OCI-LY1 (cell line): ENCODE measurements at regions not wholly inside any gene's neighbourhood (a gene's known extent, or its start where the extent isn't known, plus 50 kb on each side); places are given as distances from the start of the nearest gene placed in this dataset.

ENCODE experiments used
- EZH2 ChIP-seq: fragments of 200-600 bp; sonication (generic), shearing (Covaris generic); IDR thresholded peaks from 2 replicates; pipeline ENCODE4 v1.8.0; 2017; ENCODE audit warnings: borderline replicate concordance, mixed run types, mild to moderate bottlenecking, antibody characterized with exemption, low read length, moderate library complexity, mixed read lengths
- TF ChIP-seq, protein P1 (sequence below): fragments of 200-600 bp; sonication (generic), shearing (Covaris generic); IDR thresholded peaks from 2 replicates; pipeline ENCODE4 v1.5.1; 2017; ENCODE audit warnings: mild to moderate bottlenecking, antibody characterized with exemption, low read length, moderate library complexity, mixed read lengths

GRCh38 chr13:81872581-81872980 lies 1531.7 kb upstream of the SPRY2 start:
- TF ChIP-seq, protein P1, sequence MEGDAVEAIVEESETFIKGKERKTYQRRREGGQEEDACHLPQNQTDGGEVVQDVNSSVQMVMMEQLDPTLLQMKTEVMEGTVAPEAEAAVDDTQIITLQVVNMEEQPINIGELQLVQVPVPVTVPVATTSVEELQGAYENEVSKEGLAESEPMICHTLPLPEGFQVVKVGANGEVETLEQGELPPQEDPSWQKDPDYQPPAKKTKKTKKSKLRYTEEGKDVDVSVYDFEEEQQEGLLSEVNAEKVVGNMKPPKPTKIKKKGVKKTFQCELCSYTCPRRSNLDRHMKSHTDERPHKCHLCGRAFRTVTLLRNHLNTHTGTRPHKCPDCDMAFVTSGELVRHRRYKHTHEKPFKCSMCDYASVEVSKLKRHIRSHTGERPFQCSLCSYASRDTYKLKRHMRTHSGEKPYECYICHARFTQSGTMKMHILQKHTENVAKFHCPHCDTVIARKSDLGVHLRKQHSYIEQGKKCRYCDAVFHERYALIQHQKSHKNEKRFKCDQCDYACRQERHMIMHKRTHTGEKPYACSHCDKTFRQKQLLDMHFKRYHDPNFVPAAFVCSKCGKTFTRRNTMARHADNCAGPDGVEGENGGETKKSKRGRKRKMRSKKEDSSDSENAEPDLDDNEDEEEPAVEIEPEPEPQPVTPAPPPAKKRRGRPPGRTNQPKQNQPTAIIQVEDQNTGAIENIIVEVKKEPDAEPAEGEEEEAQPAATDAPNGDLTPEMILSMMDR, result peak; percentile 64
- TF ChIP-seq EZH2, result no peak
